ENCODE measurements at regions not wholly inside any gene's neighbourhood (a gene's known extent, or its start where the extent isn't known, plus 50 kb on each side); places are given as distances from the start of the nearest gene placed in this dataset.

- TF ChIP-seq CTCF (IDR thresholded peaks at IDR 0.05; ENCODE audit: low read depth, low read length, missing input control) = no peak
- no peak for TF ChIP-seq RXRA (IDR thresholded peaks at IDR 0.05)
- no peak for TF ChIP-seq YY1 (IDR thresholded peaks at IDR 0.05)
- no peak for TF ChIP-seq GABPA (IDR thresholded peaks at IDR 0.05 in 1 of 2, conservative IDR thresholded peaks at IDR 0.05 in 1 of 2)
- no peak for TF ChIP-seq RAD21 (IDR thresholded peaks at IDR 0.05)
- no peak for TF ChIP-seq HNF4G (IDR thresholded peaks at IDR 0.05)
- no peak for TF ChIP-seq REST (IDR thresholded peaks at IDR 0.05)
- no peak for TF ChIP-seq EGR1 (IDR thresholded peaks at IDR 0.05; ENCODE audit: low read depth in 2 of 2)
- no peak for TF ChIP-seq MAX (IDR thresholded peaks at IDR 0.05)
- TF ChIP-seq FOXA1 (IDR thresholded peaks at IDR 0.05) = no peak
- TF ChIP-seq ATF3 (IDR thresholded peaks at IDR 0.05) = no peak
Observed at GRCh38 chr14:61185534-61185933, 95.6 kb downstream of the TMEM30B start.

Measured in liver (tissue), 3 donors.